OCI-LY3 (cell line): ENCODE measurements at regions not wholly inside any gene's neighbourhood (a gene's known extent, or its start where the extent isn't known, plus 50 kb on each side); places are given as distances from the start of the nearest gene placed in this dataset.

Source experiments
- H2AFZ ChIP-seq: fragments of 200-600, 300-600 bp; shearing (Covaris generic); 2 replicates; pipeline ENCODE4 v1.6.0; 2014; ENCODE audit warnings: antibody characterized with exemption, low read depth, low read length
- H3K27ac ChIP-seq: fragments of 200-600, 300-600 bp; sonication (generic); 2 replicates; pipeline ENCODE4 v1.5.1; 2014; ENCODE audit warnings: mild to moderate bottlenecking, low read length, moderate library complexity, mixed read lengths
- H3K27me3 ChIP-seq: fragments of 200-600, 300-600 bp; sonication (generic); 2 replicates; pipeline ENCODE4 v1.6.1; 2014; ENCODE audit warnings: low read depth, low read length, mixed read lengths
- H3K36me3 ChIP-seq: fragments of 200-600, 300-600 bp; sonication (generic); replicated peaks from 2 replicates; pipeline ENCODE3; 2014; ENCODE audit warnings: low read depth, low read length, mixed read lengths
- H3K4me1 ChIP-seq: fragments of 300-600, 200-600 bp; sonication (generic); 2 replicates; pipeline ENCODE4 v1.6.1; 2014; ENCODE audit warnings: low read length, mixed read lengths
- H3K4me2 ChIP-seq: fragments of 200-600, 300-600 bp; sonication (generic); 2 replicates; pipeline ENCODE4 v1.6.1; 2014; ENCODE audit warnings: low read length, mixed read lengths
- H3K4me3 ChIP-seq: fragments of 300-600, 200-600 bp; sonication (generic); 2 replicates; pipeline ENCODE4 v1.5.1; 2014; ENCODE audit warnings: antibody characterized with exemption, mild to moderate bottlenecking, low read length, moderate library complexity
- H3K79me2 ChIP-seq: fragments of 300-600, 200-600 bp; shearing (Covaris generic); 2 replicates; pipeline ENCODE4 v1.6.1; 2014; ENCODE audit warnings: mild to moderate bottlenecking, low read length, mixed read lengths
- H3K9ac ChIP-seq: fragments of 300-600, 200-600 bp; shearing (Covaris generic); 2 replicates; pipeline ENCODE4 v1.6.0; 2014; ENCODE audit warnings: mild to moderate bottlenecking, low read length, moderate library complexity
- H3K9me3 ChIP-seq: fragments of 200-600, 300-600 bp; shearing (Covaris generic); 2 replicates; pipeline ENCODE4 v1.6.1; 2014; ENCODE audit warnings: low read length, mixed read lengths; ENCODE audit not compliant: insufficient read depth
- H4K20me1 ChIP-seq: fragments of 200-600, 300-600 bp; sonication (generic); 2 replicates; pipeline ENCODE4 v1.6.1; 2016; ENCODE audit warnings: low read length, mixed read lengths; ENCODE audit not compliant: insufficient read depth
- EZH2phosphoT487 ChIP-seq: fragments of 200-600 bp; shearing (Covaris generic); IDR thresholded peaks from 2 replicates; pipeline ENCODE4 v1.6.1; 2018; ENCODE audit warnings: antibody characterized with exemption, mixed run types, low read depth
- TF ChIP-seq, protein P1 (sequence below): fragments of 200-600, 300-600 bp; sonication (generic); IDR thresholded peaks from 2 replicates; pipeline ENCODE4 v1.5.1; 2014; ENCODE audit warnings: antibody characterized with exemption, low read length, low read depth

DNA sequence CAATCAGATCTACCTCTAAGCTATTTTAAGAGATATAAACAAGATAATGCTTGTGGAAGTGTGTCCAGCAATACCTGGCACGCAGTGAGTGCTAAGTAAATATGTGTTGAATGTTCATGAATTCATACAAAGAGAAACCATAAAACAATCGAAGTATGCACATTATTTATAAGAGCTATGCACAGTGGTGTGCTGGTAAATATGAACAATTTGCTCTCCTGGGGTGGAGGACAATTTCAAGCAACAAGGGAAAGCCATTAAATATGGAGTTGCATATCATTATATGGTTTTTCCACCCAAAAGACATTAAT is 526.6 kb upstream of the MARCKS start:
- no peak overlapping the region for H3K9ac ChIP-seq
- H3K79me2 ChIP-seq: no peaks in the 10 kb centered on the region
- H3K27me3 ChIP-seq: no peaks in the 10 kb centered on the region
- H3K4me2 ChIP-seq: no peak overlapping the region
- H3K9me3 ChIP-seq: no peaks in the 10 kb centered on the region
- TF ChIP-seq, protein P1, sequence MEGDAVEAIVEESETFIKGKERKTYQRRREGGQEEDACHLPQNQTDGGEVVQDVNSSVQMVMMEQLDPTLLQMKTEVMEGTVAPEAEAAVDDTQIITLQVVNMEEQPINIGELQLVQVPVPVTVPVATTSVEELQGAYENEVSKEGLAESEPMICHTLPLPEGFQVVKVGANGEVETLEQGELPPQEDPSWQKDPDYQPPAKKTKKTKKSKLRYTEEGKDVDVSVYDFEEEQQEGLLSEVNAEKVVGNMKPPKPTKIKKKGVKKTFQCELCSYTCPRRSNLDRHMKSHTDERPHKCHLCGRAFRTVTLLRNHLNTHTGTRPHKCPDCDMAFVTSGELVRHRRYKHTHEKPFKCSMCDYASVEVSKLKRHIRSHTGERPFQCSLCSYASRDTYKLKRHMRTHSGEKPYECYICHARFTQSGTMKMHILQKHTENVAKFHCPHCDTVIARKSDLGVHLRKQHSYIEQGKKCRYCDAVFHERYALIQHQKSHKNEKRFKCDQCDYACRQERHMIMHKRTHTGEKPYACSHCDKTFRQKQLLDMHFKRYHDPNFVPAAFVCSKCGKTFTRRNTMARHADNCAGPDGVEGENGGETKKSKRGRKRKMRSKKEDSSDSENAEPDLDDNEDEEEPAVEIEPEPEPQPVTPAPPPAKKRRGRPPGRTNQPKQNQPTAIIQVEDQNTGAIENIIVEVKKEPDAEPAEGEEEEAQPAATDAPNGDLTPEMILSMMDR: no peak
- H3K4me3 ChIP-seq: no peak overlapping the region
- no peak overlapping the region for H2AFZ ChIP-seq
- H3K27ac ChIP-seq: no peak overlapping the region
- H3K4me1 ChIP-seq: no peaks in the 10 kb centered on the region
- no peaks in the 10 kb centered on the region for H4K20me1 ChIP-seq
- no peaks in the 10 kb centered on the region for H3K36me3 ChIP-seq

- Histone ChIP-seq H3K27me3 (no peaks in the 10 kb centered on the region), H3K27ac (no peak overlapping the region), H3K9ac (no peak overlapping the region), H3K4me2 (no peak overlapping the region), H2AFZ (no peak overlapping the region), H3K79me2 (no peaks in the 10 kb centered on the region), H3K36me3 (no peaks in the 10 kb centered on the region), H3K9me3 (no peaks in the 10 kb centered on the region), H4K20me1 (no peaks in the 10 kb centered on the region), H3K4me3 (no peak overlapping the region), H3K4me1 (no peaks in the 10 kb centered on the region)
- TF ChIP-seq EZH2phosphoT487: no peak
- TF ChIP-seq, protein P1: no peak
Observed at GRCh38 chr6:113331021-113331420, 526.1 kb upstream of the MARCKS start.

DNA sequence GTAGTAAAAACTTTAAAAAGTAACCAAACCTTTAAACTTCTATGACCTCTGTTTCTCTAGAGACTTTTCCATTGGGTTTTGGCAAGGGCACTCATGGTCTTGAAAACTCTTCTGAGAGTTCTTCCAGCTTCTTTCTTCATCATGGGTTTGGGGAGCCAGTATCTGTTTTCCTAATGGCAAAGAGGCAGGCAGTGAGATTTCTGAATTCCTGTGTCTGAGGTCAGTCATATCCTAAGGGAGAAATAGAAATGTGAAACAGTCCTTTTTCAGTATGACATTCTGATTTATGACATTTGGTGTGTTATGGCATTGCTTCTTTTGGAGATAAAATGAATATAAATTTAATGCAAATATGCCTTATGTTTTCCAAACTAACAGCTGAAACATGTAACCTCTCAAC is 518.5 kb upstream of the MARCKS start:
- Histone ChIP-seq H3K9ac (no peak overlapping the region), H4K20me1 (no peaks in the 10 kb centered on the region), H3K27me3 (no peaks in the 10 kb centered on the region), H3K27ac (no peak overlapping the region), H3K79me2 (no peaks in the 10 kb centered on the region), H3K9me3 (no peaks in the 10 kb centered on the region), H3K36me3 (no peaks in the 10 kb centered on the region), H3K4me2 (no peak overlapping the region), H2AFZ (no peak overlapping the region), H3K4me3 (no peak overlapping the region), H3K4me1 (peaks cover 3% of the 10 kb centered on the region; the same call in 1 of the 2 replicates)
- TF ChIP-seq, protein P1: no peak
- no peak for TF ChIP-seq EZH2phosphoT487

DNA sequence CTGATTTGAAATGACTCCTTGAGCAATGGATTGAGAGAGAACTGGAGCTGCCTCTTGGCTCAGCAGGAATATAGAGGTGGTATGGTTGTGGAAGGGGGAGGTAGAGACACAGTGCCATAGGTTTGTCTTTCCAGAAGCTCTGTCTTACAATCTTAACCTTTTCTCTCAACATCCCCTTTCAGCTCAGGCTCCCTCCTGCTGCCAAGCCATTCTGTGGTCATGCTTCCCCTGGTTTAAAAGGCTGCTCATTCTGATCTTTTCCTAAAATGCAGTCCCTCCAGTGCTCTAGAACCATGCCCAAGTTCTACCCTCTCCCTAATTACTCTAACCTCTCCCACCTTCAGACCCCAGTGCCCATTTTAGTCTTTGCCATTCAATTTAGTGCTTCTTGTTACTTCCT is 517.9 kb upstream of the MARCKS start:
- no peak overlapping the region for H3K4me2 ChIP-seq
- H3K9me3 ChIP-seq: no peaks in the 10 kb centered on the region
- no peaks in the 10 kb centered on the region for H3K79me2 ChIP-seq
- no peak overlapping the region for H3K4me3 ChIP-seq
- TF ChIP-seq, protein P1: no peak
- TF ChIP-seq EZH2phosphoT487: no peak
- no peaks in the 10 kb centered on the region for H3K27me3 ChIP-seq
- H2AFZ ChIP-seq: no peak overlapping the region
- no peaks in the 10 kb centered on the region for H4K20me1 ChIP-seq
- no peaks in the 10 kb centered on the region for H3K36me3 ChIP-seq
- H3K4me1 ChIP-seq: peaks cover 3% of the 10 kb centered on the region; the same call in 1 of the 2 replicates
- H3K9ac ChIP-seq: no peak overlapping the region
- no peak overlapping the region for H3K27ac ChIP-seq
